ACHN (cell line): ENCODE measurements at regions not wholly inside any gene's neighbourhood (a gene's known extent, or its start where the extent isn't known, plus 50 kb on each side); places are given as distances from the start of the nearest gene placed in this dataset.

ENCODE experiments used
- DNase-seq: peaks from one replicate; pipeline ENCODE4 v3.0.0-alpha.2; 2015
- in situ Hi-C: cut with HindIII; loops from 2 replicates; pipeline ENCODE4 v1.10.0; 2017; ENCODE audit warnings: low sequenced_read_pairs, low pct_ligation_motif_present, low pct_unique_long_range_greater_than_20kb

- no peak for DNase-seq
- in situ Hi-C loops: no loop called here
Observed at GRCh38 chr2:42941633-42942176, 149.3 kb upstream of the HAAO start.

- in situ Hi-C loops: no loop called here
- DNase-seq: no peak
Observed at GRCh38 chr2:42939411-42940206, 147.2 kb upstream of the HAAO start.

DNA sequence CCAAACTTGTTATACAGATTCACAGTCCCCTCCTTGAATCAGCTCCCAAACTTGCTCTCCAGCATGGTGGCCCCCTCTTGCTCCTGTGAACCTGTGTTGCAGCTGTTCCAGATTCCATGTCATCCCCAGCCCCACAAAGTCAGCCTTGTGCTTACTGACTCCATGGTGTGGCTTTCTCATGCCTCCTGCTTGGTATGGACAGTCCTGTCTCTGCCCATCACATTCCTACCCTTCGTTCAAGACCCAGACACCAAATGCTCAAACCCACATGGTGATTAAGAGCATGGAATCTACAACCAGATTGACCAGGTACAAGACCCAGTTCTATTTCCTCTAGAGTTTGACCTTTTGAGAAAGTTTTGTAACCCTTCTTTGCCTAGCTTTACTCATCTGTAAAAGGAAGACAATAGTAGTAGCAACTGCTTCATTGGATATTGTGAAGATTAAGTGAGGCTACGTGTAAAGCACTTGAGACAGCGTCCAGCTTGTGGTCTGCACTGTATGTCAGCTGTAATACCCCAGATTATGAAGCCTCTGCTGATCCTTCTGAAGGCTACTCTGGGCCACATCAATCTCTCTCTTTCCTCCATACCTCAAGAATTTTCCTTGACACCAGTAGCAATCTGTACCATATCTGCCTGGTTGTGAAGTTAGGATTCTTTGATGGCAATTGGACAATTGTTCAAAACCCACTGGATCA lies 146.4 kb upstream of the HAAO start:
- DNase-seq: no peak
- in situ Hi-C loops: no loop called here

DNA sequence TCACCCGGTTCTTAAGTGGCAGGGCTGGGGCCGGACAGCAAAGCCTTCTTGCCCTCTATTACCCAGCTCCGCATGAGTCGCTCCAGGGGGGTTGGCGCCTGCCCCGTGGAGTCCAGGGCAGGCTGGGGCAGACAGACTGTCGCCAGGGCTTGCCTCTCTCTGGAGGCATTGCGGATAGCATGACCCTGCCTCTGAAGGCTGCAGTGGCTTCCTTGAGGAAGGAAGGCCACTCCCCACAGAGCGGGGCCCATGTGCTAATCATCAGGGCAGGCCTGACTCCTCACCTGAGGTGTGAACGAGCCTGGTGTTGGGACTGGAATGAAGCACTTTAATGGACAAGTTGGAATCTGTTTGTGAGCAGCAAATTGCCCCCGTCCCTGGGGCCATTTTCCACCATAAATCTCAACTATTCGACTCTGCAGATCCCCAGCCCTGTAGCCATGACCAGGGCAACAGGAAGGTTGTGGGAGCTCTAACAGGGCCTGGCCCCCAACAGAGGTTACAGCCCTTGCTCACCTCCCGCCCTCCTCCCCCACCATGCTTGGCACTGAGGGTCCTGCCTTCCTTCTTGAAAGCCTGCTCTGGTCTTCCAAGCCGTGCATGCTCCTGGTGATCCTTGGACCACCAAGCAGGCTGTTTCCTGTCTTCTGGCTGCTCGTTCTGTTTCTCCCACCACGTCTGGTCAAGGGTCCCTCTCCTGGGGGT lies 144.9 kb upstream of the HAAO start:
- in situ Hi-C loops: no loop called here
- DNase-seq: no peak

DNA sequence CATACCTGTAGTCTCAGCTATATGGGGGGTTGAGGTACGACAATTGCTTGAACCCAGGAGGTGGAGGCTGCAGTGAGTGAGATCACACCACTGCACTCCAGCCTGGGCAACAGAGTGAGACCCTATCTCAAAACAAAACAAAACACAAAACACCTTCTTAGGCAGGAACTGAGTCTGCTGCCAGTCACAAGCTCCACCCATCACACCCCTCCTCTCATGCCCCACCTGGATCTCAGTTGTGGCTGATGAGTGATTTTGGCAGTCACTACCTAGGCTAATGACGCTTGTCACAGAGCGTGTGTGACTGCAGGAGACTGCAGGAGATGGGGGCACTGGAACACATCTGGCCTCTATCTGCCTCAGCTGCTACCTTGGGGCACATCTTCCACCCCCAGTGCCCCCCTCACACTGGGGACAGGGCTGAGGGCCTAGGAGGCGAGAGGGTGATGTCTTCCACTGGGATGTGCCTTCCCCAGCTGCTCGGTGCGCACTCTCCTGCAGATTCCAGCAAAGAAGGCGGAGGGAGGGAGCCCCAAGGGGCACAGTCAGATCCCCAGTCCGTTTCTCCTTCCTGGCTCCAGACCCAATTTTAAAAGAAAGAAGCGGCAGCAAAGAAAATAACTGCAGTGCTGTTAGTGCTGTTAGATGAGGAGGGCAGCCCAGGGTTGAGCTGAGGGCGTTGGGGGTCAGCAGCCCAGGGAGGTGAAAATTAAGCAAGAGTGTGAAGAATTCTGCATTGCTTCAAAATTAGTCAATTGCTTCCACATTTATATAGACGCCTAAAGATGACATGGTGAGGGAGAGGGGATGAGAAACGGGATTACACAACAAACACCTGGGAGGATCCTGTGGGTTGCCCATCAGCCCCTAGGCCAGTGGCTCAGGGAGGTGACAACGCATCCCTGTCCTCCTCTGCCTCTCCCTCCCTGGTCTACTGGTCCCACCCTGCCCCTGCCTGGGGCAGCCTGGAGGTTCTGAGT lies 143.6 kb upstream of the HAAO start:
- DNase-seq: no peak
- in situ Hi-C loops: no loop called here

GRCh38 chr2:42934580-42935186 lies 142.3 kb upstream of the HAAO start:
- in situ Hi-C loops: no loop called here
- DNase-seq: no peak

DNA sequence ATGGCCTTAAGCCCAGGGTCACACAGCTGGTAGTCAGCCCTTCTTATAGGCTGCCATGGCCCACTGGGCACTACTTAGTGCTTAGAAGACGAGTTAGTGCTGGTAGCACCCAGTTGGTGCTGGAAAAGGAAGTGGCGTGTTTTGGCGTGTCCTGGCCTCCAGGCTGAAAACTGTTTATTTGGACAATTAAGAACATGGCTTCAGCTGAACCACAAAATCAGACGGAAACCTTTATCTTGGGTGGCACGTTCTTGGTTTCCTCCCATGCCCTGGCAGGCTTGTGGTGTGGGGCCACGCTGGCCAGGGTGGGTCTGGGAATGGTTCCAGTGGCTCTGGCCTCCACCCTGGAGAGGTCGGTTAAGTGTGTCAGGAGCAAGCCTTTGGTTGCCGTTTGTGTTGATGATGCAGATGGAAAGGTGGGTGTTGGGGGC lies 141.5 kb upstream of the HAAO start:
- no peak for DNase-seq
- in situ Hi-C loops: no loop called here

GRCh38 chr2:42932271-42933151 lies 140.1 kb upstream of the HAAO start:
- in situ Hi-C loops: no loop called here
- no peak for DNase-seq

DNA sequence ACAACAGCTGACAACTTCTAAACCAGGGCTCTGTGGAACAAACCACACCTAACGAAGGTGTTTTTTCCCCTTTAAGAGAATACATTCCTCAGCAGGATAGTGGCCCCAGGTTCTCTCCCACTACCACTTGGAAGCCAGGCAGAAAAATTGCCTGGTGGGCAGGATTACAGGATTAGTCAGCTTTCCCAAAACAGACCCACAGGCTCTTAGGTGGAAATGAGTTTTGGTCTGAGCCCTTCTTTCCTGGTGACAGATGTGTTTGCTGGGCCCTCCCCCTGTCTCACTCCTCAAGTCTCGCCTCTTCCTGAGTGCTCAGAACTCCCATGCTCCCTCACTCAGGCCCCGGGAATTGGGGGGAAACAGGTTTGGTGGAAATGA lies 139.4 kb upstream of the HAAO start:
- in situ Hi-C loops: no loop called here
- no peak for DNase-seq

- in situ Hi-C loops: no loop called here
- DNase-seq: no peak
Observed at GRCh38 chr2:42931146-42931817, 138.9 kb upstream of the HAAO start.

GRCh38 chr2:42930025-42930581 lies 137.7 kb upstream of the HAAO start:
- in situ Hi-C loops: no loop called here
- DNase-seq: no peak

- in situ Hi-C loops: no loop called here
Observed at GRCh38 chr2:42929546-42930024, 137.2 kb upstream of the HAAO start.

DNA sequence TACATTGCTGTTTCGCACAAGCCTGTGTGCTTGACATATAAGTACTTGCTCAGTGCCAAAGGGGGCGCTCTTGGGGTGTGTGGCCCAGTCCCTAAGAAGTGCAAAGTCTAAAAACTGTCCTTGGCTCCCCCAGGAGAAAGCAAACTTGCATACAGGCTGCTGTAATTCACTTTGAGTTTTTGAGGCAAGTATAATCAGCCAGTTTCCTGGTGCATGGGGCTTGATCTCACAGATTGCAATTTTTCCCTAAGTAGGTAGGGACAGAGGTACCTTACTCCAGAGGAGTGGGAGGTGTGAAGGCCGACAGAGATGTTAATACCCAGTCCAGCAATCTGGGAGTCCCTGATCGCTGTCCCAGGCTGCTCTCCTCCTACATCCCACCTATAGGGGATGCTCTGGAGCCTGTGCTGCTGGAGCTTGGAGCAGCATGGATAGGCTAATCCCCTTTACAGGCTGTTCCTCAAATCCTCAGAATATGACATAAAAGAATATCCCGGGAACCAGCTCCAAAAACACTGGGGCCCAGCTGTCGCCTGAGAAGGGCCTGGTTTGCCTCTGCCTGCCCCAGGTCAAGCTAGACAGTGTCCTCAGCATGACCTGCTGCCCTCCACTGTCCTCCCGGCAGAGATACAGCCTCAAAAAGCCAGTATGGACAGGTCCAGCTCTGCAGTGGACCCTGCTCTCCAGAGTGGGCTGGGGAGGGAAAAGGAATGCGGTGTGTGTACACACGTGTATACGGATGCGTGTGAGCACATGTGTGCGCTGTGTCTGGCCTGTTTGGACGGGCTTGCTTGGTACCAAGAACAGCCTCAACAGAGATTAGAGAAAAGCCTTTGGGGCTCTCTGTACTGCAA lies 136.5 kb upstream of the HAAO start:
- DNase-seq: peak; percentile 17
- in situ Hi-C loops: no loop called here

More at GRCh38 chr2:42929546-42930024, 137.2 kb upstream of the HAAO start:
- no peak for DNase-seq

- in situ Hi-C loops: no loop called here
- DNase-seq: no peak
Observed at GRCh38 chr2:42928161-42928691, 135.8 kb upstream of the HAAO start.
